HFF-Myc (cell line): ENCODE measurements at regions not wholly inside any gene's neighbourhood (a gene's known extent, or its start where the extent isn't known, plus 50 kb on each side); places are given as distances from the start of the nearest gene placed in this dataset.
"Not testable (repeated sequence)": the region's sequence is repeated elsewhere in the genome, so short reads cannot be mapped to it uniquely, and the experiment has no call there.

ENCODE experiments used
- DNase-seq: peaks from one replicate; pipeline ENCODE4 v3.0.0-alpha.2; 2011; ENCODE audit warnings: low read depth; ENCODE audit errors: extremely low read depth
- H3K4me3 ChIP-seq: replicated peaks from 2 replicates; pipeline ENCODE4 v1.5.1; 2011; ENCODE audit warnings: low read depth, mild to moderate bottlenecking, control low read depth, low read length
- TF ChIP-seq, protein P1 (sequence below): IDR thresholded peaks from 2 replicates; pipeline ENCODE4 v1.5.1; 2012; ENCODE audit warnings: mild to moderate bottlenecking, low read depth, low read length, control low read depth; ENCODE audit errors: missing control alignments

DNA sequence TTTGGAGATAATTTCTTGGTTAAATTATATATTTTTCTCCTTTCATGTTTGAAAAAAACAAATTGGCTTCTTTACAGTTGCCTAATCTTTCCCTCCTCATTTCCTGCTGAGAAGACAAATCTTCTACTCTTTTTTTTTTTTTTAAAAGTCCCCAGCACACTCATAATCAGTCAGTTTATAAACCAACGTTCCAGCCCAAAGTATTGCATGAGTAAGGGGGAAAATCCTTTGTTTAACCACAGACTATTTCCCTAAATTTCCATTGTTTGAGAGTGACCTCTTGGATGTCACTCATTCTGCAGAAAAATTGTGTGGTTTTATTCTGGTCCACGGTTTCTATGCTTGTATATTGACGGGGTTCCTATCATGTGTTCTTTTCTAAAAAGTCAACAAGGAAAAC is 55.1 kb upstream of the TLR4 start:
- H3K4me3 ChIP-seq: no peak overlapping the region
- TF ChIP-seq, protein P1, sequence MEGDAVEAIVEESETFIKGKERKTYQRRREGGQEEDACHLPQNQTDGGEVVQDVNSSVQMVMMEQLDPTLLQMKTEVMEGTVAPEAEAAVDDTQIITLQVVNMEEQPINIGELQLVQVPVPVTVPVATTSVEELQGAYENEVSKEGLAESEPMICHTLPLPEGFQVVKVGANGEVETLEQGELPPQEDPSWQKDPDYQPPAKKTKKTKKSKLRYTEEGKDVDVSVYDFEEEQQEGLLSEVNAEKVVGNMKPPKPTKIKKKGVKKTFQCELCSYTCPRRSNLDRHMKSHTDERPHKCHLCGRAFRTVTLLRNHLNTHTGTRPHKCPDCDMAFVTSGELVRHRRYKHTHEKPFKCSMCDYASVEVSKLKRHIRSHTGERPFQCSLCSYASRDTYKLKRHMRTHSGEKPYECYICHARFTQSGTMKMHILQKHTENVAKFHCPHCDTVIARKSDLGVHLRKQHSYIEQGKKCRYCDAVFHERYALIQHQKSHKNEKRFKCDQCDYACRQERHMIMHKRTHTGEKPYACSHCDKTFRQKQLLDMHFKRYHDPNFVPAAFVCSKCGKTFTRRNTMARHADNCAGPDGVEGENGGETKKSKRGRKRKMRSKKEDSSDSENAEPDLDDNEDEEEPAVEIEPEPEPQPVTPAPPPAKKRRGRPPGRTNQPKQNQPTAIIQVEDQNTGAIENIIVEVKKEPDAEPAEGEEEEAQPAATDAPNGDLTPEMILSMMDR: no peak
- DNase-seq: no peak

DNA sequence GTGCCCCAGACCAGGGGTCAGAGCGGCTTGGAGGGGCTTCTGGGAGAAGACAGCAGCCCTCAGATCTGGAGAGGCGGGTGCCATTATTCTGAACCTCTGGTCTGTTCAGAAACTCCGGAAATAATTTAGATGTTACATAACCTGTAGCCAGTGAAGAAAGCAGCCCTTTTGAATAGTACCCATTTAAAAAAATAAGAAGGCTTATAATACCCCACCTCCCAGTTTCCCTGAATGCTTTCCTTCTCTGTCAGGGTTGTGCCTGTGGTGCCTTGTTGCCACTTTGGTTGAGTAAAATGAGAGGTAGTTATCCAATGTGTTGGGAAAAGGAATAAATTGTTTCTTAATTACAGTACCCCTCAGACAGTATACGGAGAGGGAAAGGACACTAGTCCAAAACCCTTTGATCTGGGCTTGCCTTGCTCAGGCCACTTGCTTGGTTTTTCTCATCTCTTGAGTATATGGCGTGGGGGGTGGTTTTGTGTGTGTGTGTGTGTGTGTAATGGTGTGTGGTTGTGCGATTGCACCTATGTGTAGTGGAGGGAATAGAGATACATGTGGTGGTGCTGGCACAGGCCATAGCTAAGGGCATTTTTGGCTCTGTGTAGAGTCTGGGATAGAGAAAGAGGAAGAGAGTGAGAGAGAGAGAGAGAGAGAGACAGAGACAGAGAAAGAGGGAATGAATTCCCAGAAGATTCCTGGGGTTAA is 59.1 kb upstream of the TLR4 start:
- no peak overlapping the region for H3K4me3 ChIP-seq
- TF ChIP-seq, protein P1: no peak
- DNase-seq: no peak

DNA sequence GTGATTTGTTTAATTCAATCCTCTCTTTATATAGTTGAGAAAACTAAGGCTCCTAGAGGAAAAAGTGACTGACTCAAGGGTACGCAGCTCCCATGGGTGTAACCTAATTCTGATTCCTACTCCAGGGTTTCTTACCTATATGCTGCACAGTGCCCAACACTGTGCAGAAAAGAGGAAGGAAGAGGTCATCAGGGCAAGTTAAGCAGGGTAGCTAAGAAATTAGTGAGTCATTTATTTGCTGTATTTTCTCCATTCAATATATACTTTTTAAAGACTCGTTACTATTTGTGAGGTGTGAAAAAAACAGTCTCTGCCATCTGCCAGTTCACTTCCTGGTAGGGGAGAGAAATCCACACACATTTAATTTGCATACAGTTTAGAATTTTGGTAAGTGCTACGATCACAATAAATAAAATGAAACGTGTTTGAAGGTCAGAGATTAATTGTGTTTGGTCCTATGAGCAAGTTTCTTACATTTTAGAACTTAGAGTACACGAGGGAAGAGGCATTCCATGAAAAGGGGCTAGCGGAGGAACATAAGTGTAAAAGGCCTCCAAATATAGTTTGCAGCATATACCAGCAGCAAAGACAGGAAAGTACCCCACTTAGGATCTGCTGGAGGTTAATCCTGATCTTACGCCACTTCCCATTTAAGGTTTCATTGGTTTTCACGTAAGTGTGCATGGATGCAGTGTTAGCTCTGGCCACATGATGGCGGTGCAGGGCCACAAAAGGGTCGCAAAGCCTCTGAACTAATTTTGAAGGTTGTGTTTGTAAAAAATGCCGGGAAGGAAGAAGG is 59.9 kb upstream of the TLR4 start:
- H3K4me3 ChIP-seq: no peak overlapping the region
- DNase-seq: peak; percentile 37
- TF ChIP-seq, protein P1: peak; percentile 92

DNA sequence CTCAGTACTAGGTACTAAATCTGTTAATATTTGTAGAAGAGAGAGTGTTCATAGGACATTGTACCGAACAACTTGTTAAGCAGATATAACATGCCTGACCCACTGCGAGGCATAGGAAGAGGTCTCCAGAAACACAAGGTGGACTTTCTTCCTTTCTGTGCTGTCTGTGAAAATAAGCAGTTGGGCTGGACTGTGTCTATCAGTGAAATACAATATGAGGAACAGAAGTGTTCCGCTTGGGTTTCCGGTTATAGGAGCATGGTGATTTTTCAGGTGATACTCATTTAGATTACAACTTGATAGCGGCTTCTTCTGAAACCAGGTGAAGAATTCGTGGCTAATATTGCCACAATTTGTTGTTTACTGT is 60.9 kb upstream of the TLR4 start:
- no peak overlapping the region for H3K4me3 ChIP-seq
- no peak for DNase-seq
- TF ChIP-seq, protein P1: no peak

DNA sequence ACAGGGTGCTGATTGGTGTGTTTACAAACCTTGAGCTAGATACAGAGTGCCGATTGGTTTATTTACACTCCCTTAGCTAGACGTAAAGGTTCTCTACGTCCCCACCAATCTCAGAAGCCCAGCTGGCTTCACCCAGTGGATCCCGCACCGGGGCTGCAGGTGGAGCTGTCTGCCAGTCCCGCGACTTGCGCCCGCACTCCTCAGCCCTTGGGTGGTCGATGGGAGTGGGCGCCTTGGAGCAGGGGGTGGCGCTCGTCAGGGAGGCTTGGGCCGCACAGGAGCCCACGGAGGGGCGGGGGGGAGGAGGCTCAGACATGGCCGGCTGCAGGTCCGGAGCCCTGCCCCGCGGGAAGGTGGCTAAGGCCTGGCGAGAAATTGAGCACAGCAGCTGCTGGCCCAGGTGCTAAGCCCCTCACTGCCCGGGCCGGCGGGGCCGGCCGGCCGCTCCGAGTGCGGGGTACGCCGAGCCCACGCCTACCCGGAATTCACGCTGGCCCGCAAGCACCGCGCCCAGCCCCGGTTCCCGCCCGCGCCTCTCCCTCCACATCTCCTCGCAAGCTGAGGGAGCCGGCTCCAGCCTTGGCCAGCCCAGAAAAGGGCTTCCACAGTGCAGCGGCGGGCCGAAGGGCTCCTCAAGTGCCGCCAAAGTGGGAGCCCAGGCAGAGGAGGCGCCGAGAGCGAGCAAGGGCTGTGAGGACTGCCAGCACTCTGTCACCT is 61.5 kb upstream of the TLR4 start:
- H3K4me3 ChIP-seq, DNase-seq: not testable (repeated sequence)

DNA sequence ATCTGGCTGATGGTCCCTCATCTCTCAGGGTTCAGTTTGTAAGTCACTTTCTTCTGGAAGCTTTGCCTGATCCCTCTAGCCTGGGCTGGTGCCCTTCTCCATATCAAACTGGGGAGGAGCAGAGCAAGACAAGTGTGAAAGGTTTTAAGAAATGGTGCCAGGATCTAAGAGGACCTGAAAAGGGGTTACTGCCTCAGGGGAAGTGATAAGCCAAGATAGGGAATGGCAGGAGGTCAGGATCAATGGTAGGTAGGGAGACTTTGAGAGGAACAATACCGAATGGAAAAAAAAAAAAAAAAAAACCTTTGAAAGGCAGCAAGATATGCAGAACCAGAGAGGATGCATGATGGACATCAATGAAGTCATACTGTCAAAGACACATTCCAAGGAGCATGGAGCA is 67.5 kb upstream of the TLR4 start:
- no peak for DNase-seq
- TF ChIP-seq, protein P1: no peak
- no peak overlapping the region for H3K4me3 ChIP-seq

DNA sequence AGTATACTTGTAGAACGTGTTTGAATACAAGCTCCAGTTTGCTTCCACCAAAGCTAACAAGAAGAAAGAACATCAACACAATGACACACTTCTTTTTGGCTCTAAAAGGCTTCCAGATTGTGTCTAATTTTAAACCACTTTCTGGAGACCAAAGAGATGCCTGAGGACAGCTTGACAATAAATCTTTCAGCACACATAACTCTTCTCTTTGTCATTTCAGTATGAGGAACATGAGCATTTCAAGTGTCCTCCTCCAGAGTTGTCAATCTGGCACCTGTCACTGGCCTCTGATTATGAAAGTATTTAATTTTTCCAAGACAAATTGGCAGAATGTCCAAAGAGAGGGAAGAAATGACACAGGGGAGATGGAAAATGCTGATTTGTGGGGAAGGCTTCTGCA is 79.0 kb upstream of the TLR4 start:
- TF ChIP-seq, protein P1: no peak
- DNase-seq: no peak
- H3K4me3 ChIP-seq: no peak overlapping the region
